HepG2 (cell line): ENCODE measurements at regions not wholly inside any gene's neighbourhood (a gene's known extent, or its start where the extent isn't known, plus 50 kb on each side); places are given as distances from the start of the nearest gene placed in this dataset.

Experiments used
- ATAC-seq: fragments of 200-7000 bp; cut with Tn5 transposase; 3 replicates; pipeline ENCODE4 v1.9.1; 2020; ENCODE audit warnings: mild to moderate bottlenecking, moderate library complexity
- BruUV-seq: library from RNA; stranded (reverse); fragments of 400-500 nt; replicated peaks from 2 replicates; lab custom pipeline; 2021; lab: Mats Ljungman, UMichigan
- CTCF ChIA-PET: fragments of 300-600 bp; formaldehyde crosslinking; extraction: SDS; loops from one replicate; lab custom pipeline; 2021; ENCODE audit warnings: low total read pairs, inconsistent platforms, low intra/inter-chr PET ratio; lab: Yijun Ruan, JAX
- POLR2A ChIA-PET: fragments of 350-600 bp; sonication (Branson Sonifier 250); formaldehyde crosslinking; loops from one replicate; lab custom pipeline; 2020; ENCODE audit warnings: antibody characterized with exemption, inconsistent platforms; lab: Yijun Ruan, JAX
- DNase-seq: peaks from one replicate; pipeline ENCODE4 v3.0.0-alpha.2; 2015; ENCODE audit warnings: low spot score
- FAIRE-seq: peaks from 3 replicates; lab custom pipeline; 2011; peaks lifted over from hg19 to GRCh38; lab: Jason Lieb, UNC
- H2AFZ ChIP-seq: one replicate; pipeline ENCODE4 v1.6.1; 2011; ENCODE audit warnings: low read length, inconsistent platforms
- H3K27ac ChIP-seq: fragments of 300-600 bp; 3 replicates; pipeline ENCODE4 v1.8.0; 2011; ENCODE audit warnings: mixed run types, mild to moderate bottlenecking, mixed read lengths, low read length, inconsistent platforms; ENCODE audit not compliant: insufficient read depth; ENCODE audit errors: extremely low read length
- H3K27me3 ChIP-seq, 2 experiments: fragments of 200-600 bp in 1 of 2; 2 replicates in 1 of 2; 3 replicates in 1 of 2; pipeline versions ENCODE4 v1.6.0 to v1.8.0; 2011; ENCODE audit warnings: low read length in 2 of 2, mild to moderate bottlenecking in 2 of 2, moderate library complexity in 2 of 2, inconsistent platforms in 1 of 2; ENCODE audit not compliant: insufficient read depth in 2 of 2, control insufficient read depth in 1 of 2
- H3K36me3 ChIP-seq, 2 experiments: fragments of 200-600 bp in 1 of 2; replicated peaks in 1 of 2; 2 replicates in 1 of 2; 3 replicates in 1 of 2; pipeline versions ENCODE4 v1.5.1 to v1.8.0; 2011; ENCODE audit warnings: low read length in 2 of 2, inconsistent platforms in 1 of 2; ENCODE audit not compliant: insufficient read depth in 2 of 2, control insufficient read depth in 1 of 2
- H3K4me1 ChIP-seq: 2 replicates; pipeline ENCODE4 v1.5.1; 2012; ENCODE audit warnings: low read length, inconsistent platforms; ENCODE audit not compliant: insufficient read depth
- H3K4me2 ChIP-seq: 2 replicates; pipeline ENCODE4 v1.6.0; 2011; ENCODE audit warnings: low read depth, low read length, inconsistent platforms
- H3K4me3 ChIP-seq, 3 experiments: fragments of 200-600 bp in 1 of 3; sonication (generic), shearing (Covaris generic) in 1 of 3; replicated peaks in 1 of 3; 2 replicates each; pipeline ENCODE4 v1.5.1; 2011 to 2016; ENCODE audit warnings: low read length in 3 of 3, inconsistent platforms in 2 of 3, low read depth in 2 of 3, mild to moderate bottlenecking in 2 of 3, control low read depth in 1 of 3, mixed read lengths in 1 of 3; ENCODE audit not compliant: insufficient read depth in 1 of 3
- H3K79me2 ChIP-seq: one replicate; pipeline ENCODE4 v1.6.1; 2011; ENCODE audit warnings: low read length, inconsistent platforms; ENCODE audit not compliant: insufficient read depth
- H3K9ac ChIP-seq: 2 replicates; pipeline ENCODE4 v1.6.0; 2011; ENCODE audit warnings: mild to moderate bottlenecking, low read depth, low read length, inconsistent platforms; ENCODE audit not compliant: insufficient read depth
- H3K9me3 ChIP-seq: 2 replicates; pipeline ENCODE4 v1.5.1; 2012; ENCODE audit warnings: mild to moderate bottlenecking, low read length
- H4K20me1 ChIP-seq: 2 replicates; pipeline ENCODE4 v1.6.0; 2011; ENCODE audit warnings: inconsistent platforms, mild to moderate bottlenecking, low read length, moderate library complexity; ENCODE audit not compliant: insufficient read depth
- CAMTA2 ChIP-seq: sonication (generic); formaldehyde crosslinking; IDR thresholded peaks from 2 replicates; pipeline ENCODE4 v1.4.0; 2020; ENCODE audit warnings: mild to moderate bottlenecking, missing genetic modification reagents, borderline replicate concordance
- ZNF205 ChIP-seq: IDR thresholded peaks from 2 replicates; pipeline ENCODE4 v1.6.1; 2018; ENCODE audit warnings: missing biosample characterization, missing genetic modification reagents
- in situ Hi-C: cut with HindIII; loops from 2 replicates; pipeline ENCODE4 v1.10.0; 2017; ENCODE audit warnings: low pct_unique_long_range_greater_than_20kb; ENCODE audit not compliant: extremely low pct_ligation_motif_present
- intact Hi-C: fragments of 100-400 bp; cut with micrococcal nuclease; formaldehyde crosslinking; loops from one replicate; pipeline ENCODE4 v1.10.0; 2022; ENCODE audit not compliant: unreplicated experiment
- TF ChIP-seq, protein P1 (sequence below): sonication (generic); formaldehyde crosslinking; IDR thresholded peaks from 2 replicates; pipeline ENCODE4 v1.4.0; 2020; ENCODE audit warnings: mild to moderate bottlenecking, missing genetic modification reagents, borderline replicate concordance
- TF ChIP-seq, protein P2 (sequence below): sonication (generic); formaldehyde crosslinking; IDR thresholded peaks from 2 replicates; pipeline ENCODE4 v1.4.0; 2020; ENCODE audit warnings: missing genetic modification reagents
- TF ChIP-seq, protein P3 (sequence below): IDR thresholded peaks from 2 replicates; pipeline ENCODE4 v1.6.1; 2016; ENCODE audit warnings: control low read depth

DNA sequence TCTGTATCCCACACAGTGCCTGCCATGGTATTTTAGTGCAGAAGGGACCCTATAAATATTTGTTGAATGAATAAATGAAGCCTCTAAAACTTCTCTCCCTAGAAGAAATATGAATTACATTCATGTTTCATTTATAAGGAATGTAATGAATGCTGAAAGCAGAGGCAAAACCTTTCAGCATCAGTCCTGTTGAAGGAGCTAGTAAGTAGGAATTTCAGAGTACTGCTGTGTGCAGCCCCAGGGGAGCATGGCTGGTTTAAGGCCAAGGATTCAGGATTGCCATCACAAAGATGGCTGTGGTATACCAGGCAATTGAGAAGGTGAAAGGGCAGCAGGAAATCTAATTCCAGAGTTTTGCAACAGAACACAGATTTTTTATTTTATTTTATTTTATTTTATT lies 1131.4 kb downstream of the IGSF11 start:
- CTCF ChIA-PET, result no interaction called here
- H3K4me2 ChIP-seq, result no peak overlapping the region
- no peak overlapping the region for H3K9ac ChIP-seq
- no peak for DNase-seq
- no peaks in the 10 kb centered on the region for H3K36me3 ChIP-seq
- H3K4me1 ChIP-seq, result no peaks in the 10 kb centered on the region
- no peaks in the 10 kb centered on the region for H3K9me3 ChIP-seq
- H4K20me1 ChIP-seq, result no peaks in the 10 kb centered on the region
- H3K4me3 ChIP-seq, result no peak overlapping the region
- FAIRE-seq, result no peak
- ATAC-seq, result no peak
- H3K79me2 ChIP-seq, result no peaks in the 10 kb centered on the region
- H3K27me3 ChIP-seq, result no peaks in the 10 kb centered on the region; a peak in 1 of 5 replicates
- intact Hi-C loops, result no loop called here
- no TSS peak for BruUV-seq
- no peak overlapping the region for H3K27ac ChIP-seq
- in situ Hi-C loops, result no loop called here
- TF ChIP-seq, protein P1, sequence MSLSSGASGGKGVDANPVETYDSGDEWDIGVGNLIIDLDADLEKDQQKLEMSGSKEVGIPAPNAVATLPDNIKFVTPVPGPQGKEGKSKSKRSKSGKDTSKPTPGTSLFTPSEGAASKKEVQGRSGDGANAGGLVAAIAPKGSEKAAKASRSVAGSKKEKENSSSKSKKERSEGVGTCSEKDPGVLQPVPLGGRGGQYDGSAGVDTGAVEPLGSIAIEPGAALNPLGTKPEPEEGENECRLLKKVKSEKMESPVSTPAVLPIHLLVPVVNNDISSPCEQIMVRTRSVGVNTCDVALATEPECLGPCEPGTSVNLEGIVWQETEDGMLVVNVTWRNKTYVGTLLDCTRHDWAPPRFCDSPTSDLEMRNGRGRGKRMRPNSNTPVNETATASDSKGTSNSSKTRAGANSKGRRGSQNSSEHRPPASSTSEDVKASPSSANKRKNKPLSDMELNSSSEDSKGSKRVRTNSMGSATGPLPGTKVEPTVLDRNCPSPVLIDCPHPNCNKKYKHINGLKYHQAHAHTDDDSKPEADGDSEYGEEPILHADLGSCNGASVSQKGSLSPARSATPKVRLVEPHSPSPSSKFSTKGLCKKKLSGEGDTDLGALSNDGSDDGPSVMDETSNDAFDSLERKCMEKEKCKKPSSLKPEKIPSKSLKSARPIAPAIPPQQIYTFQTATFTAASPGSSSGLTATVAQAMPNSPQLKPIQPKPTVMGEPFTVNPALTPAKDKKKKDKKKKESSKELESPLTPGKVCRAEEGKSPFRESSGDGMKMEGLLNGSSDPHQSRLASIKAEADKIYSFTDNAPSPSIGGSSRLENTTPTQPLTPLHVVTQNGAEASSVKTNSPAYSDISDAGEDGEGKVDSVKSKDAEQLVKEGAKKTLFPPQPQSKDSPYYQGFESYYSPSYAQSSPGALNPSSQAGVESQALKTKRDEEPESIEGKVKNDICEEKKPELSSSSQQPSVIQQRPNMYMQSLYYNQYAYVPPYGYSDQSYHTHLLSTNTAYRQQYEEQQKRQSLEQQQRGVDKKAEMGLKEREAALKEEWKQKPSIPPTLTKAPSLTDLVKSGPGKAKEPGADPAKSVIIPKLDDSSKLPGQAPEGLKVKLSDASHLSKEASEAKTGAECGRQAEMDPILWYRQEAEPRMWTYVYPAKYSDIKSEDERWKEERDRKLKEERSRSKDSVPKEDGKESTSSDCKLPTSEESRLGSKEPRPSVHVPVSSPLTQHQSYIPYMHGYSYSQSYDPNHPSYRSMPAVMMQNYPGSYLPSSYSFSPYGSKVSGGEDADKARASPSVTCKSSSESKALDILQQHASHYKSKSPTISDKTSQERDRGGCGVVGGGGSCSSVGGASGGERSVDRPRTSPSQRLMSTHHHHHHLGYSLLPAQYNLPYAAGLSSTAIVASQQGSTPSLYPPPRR (CRISPR knock-in tag), result no peak
- TF ChIP-seq, protein P2, sequence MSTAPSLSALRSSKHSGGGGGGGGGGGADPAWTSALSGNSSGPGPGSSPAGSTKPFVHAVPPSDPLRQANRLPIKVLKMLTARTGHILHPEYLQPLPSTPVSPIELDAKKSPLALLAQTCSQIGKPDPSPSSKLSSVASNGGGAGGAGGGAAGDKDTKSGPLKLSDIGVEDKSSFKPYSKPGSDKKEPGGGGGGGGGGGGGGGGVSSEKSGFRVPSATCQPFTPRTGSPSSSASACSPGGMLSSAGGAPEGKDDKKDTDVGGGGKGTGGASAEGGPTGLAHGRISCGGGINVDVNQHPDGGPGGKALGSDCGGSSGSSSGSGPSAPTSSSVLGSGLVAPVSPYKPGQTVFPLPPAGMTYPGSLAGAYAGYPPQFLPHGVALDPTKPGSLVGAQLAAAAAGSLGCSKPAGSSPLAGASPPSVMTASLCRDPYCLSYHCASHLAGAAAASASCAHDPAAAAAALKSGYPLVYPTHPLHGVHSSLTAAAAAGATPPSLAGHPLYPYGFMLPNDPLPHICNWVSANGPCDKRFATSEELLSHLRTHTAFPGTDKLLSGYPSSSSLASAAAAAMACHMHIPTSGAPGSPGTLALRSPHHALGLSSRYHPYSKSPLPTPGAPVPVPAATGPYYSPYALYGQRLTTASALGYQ (CRISPR knock-in tag), result no peak
- TF ChIP-seq ZNF205 (CRISPR knock-in tag), result no peak
- TF ChIP-seq, protein P3, sequence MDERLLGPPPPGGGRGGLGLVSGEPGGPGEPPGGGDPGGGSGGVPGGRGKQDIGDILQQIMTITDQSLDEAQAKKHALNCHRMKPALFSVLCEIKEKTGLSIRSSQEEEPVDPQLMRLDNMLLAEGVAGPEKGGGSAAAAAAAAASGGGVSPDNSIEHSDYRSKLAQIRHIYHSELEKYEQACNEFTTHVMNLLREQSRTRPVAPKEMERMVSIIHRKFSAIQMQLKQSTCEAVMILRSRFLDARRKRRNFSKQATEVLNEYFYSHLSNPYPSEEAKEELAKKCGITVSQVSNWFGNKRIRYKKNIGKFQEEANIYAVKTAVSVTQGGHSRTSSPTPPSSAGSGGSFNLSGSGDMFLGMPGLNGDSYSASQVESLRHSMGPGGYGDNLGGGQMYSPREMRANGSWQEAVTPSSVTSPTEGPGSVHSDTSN (CRISPR knock-in tag), result no peak
- no peak for TF ChIP-seq CAMTA2
- POLR2A ChIA-PET, result no interaction called here
- H2AFZ ChIP-seq, result no peak overlapping the region
